ENCODE measurements at regions not wholly inside any gene's neighbourhood (a gene's known extent, or its start where the extent isn't known, plus 50 kb on each side); places are given as distances from the start of the nearest gene placed in this dataset. TPM values are rescaled to one million over a fixed set of nuclear protein-coding genes. Genes with fewer than 3 reads are reported as not detected.

Small RNA genes lying in the stretch of these regions (small RNA-seq; reads per million reads assigned to genes)
- gene AL591926.1 (not detected), gene AL591926.4 (not detected), gene AL591926.5 (not detected), gene AL591926.6 (not detected), gene AL591926.8 (not detected), gene AL591926.9 (not detected), gene RF00019 (not detected), gene RF00156 (not detected), gene RN7SL565P (not detected)

All from neural progenitor cell (in vitro differentiated cells).